ENCODE measurements at regions not wholly inside any gene's neighbourhood (a gene's known extent, or its start where the extent isn't known, plus 50 kb on each side); places are given as distances from the start of the nearest gene placed in this dataset.

DNA sequence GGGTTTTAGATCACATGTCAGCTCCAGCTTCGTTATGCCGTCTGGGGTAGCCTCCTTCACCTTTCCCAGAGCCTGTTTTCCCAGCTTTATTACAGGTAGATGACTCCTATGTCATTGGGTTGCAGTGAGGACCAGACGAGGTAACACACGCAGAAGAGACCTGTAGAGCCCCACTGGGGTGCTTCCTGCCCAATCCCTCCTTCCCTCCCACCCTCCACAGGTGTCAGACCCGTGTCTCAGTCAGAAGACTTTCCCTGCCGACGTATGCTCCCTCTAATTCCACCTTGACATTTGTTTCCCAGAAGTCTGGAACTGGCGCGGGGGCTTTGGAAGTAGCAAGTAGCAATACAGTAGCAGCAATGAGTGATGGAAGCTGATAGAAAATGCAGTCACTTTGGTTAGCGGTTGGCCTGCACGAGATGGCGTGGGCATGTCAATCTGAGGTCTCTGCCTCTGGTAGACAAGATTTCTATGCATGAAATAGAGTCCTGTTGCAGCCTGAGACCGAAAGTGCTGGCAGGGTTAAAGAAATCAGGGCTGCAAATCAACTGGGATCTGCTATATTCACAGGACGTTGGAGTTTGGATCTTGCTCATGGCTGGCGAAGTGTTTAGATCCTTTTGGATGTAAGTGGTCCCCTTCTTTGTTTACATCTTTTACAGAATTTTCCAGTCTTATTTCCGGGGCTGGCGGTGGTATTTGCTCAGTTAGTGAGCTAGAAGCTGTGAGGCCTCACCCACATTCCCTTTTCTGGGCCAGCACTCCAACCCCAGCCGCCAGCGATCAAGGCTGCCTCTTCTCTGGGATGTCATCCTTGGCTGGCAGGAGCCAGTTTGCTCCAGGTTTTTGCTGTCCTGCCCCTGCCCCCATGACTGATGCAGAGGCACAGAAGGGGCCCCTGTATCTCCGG, 78.3 kb upstream of the KMT2C start:
- Mint-ChIP-seq H3K27ac (peak overlapping the region in 2 of 7 donors; percentile 23 to 50), H3K4me1 (peaks cover 3 to 15% (median 7%) of the 10 kb centered on the region in 4 donors), H3K36me3 (no peaks in the 10 kb centered on the region), H3K9me3 (peaks cover 0 to 3% (median 0%) of the 10 kb centered on the region in 8 donors), H3K27me3 (no peaks in the 10 kb centered on the region), H3K4me3 (peak overlapping the region in 3 of 8 donors; percentile 20 to 59 (median 33))
- Histone ChIP-seq H3K27ac (ENCODE audit: low read depth, low read length) (no peak overlapping the region), H3K27me3 (ENCODE audit: insufficient read depth, low read length) (no peaks in the 10 kb centered on the region), H3K4me3 (ENCODE audit: low read length in 2 of 2) (no peak overlapping the region), H3K9me3 (ENCODE audit: control insufficient read depth in 1 of 2, low read length in 2 of 2) (no peaks in the 10 kb centered on the region), H3K4me1 (ENCODE audit: insufficient read depth, low read length) (peaks cover 9% of the 10 kb centered on the region), H3K36me3 (ENCODE audit: insufficient read depth, low read length) (no peaks in the 10 kb centered on the region)
- intact Hi-C loops (cut with micrococcal nuclease): no loop called here
- CTCF ChIA-PET (ENCODE audit: partially characterized antibody): no interaction called here
- no peak for DNase-seq
- POLR2A ChIA-PET (ENCODE audit: partially characterized antibody): interaction anchor here (0.6 kb wide), 1 partner anchor 51 kb away, joined by 3 read pairs; no protein-coding TSS in a partner anchor

DNA sequence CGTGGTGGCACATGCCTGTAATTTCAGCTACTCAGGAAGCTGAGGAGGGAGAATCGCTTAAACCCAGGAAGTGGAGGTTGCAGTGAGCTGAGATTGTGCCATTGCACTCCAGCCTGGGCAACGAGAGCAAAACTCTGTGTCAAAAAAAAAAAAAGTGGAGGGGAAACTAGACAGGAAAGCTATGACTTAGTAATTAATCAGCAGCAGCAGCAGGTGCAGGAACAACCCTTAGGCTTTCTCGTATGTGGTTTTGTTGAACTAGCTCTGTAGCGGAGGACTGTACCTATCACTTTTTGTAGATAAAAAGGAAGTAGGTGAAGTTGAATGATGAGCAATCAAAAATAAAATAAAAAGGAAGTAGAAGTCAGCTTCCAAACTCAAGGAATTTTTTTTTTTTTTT, 76.9 kb upstream of the KMT2C start:
- peak overlapping the region in 5 of 7 donors; percentile 25 to 85 (median 60) for H3K27ac Mint-ChIP-seq

DNA sequence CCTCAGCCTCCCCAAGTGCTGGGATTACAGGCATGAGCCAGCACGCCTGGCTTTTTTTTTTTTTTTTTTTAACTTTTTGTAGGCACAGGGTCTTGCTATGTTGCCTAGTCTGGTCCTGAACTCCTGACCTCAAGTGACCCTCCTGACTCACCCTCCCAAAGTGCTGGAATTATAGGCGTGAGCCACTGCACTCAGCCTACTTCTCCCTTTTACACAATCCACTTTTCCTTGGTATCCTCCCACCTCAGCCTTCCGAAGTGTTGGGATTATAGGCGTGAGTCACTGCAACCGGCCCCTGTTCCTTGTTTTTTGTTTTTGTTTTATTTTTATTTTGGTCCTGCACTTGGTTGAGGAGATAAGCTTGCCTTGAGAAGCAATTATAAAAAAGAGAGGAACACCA, 75.9 kb upstream of the KMT2C start:
- H3K27me3 Mint-ChIP-seq: no peaks in the 10 kb centered on the region
- no peak overlapping the region for H3K27ac ChIP-seq (ENCODE audit: low read depth, low read length)
- H3K36me3 ChIP-seq (ENCODE audit: insufficient read depth, low read length): no peaks in the 10 kb centered on the region
- no peaks in the 10 kb centered on the region for H3K36me3 Mint-ChIP-seq
- intact Hi-C loops (cut with micrococcal nuclease): no loop called here
- ChIA-PET CTCF (ENCODE audit: partially characterized antibody) (interaction anchor here (1.2 kb wide), 1 partner anchor 174 kb away, joined by 4 read pairs; no protein-coding TSS in a partner anchor), POLR2A (ENCODE audit: partially characterized antibody) (interaction anchor here (1.0 to 1.4 kb wide), 2 partner anchors 47 to 48 kb away, joined by 4 to 5 read pairs; no protein-coding TSS in a partner anchor)
- H3K27ac Mint-ChIP-seq: peak overlapping the region in 3 of 7 donors; percentile 30 to 85 (median 77)
- H3K4me1 ChIP-seq (ENCODE audit: insufficient read depth, low read length): peaks cover 9% of the 10 kb centered on the region
- no peaks in the 10 kb centered on the region for H3K9me3 ChIP-seq (ENCODE audit: control insufficient read depth in 1 of 2, low read length in 2 of 2)
- no peak overlapping the region for H3K4me3 ChIP-seq (ENCODE audit: low read length in 2 of 2)
- H3K4me1 Mint-ChIP-seq: peaks cover 5 to 15% (median 7%) of the 10 kb centered on the region in 4 donors
- no peaks in the 10 kb centered on the region for H3K27me3 ChIP-seq (ENCODE audit: insufficient read depth, low read length)
- no peak for DNase-seq
- H3K4me3 Mint-ChIP-seq: peak overlapping the region in 6 of 8 donors; percentile 35 to 84 (median 46)
- H3K9me3 Mint-ChIP-seq: peaks cover 0 to 2% (median 0%) of the 10 kb centered on the region in 8 donors

More for the DNA sequence above, 76.9 kb upstream of the KMT2C start:
- no peaks in the 10 kb centered on the region for H3K27me3 Mint-ChIP-seq
- DNase-seq: peak in 4 of 5 donors; percentile 26 to 55 (median 34)
- peaks cover 5 to 15% (median 7%) of the 10 kb centered on the region in 4 donors for H3K4me1 Mint-ChIP-seq
- no peaks in the 10 kb centered on the region for H3K9me3 ChIP-seq (ENCODE audit: control insufficient read depth in 1 of 2, low read length in 2 of 2)
- no peaks in the 10 kb centered on the region for H3K36me3 Mint-ChIP-seq
- H3K27me3 ChIP-seq (ENCODE audit: insufficient read depth, low read length): no peaks in the 10 kb centered on the region
- peak overlapping the region; percentile 40 to 87 (median 78) for H3K4me3 Mint-ChIP-seq
- ChIA-PET CTCF (ENCODE audit: partially characterized antibody) (interaction anchor here (0.7 to 1.2 kb wide), 3 partner anchors 175 to 199 kb away, joined by 3 to 4 read pairs (median 4); no protein-coding TSS in a partner anchor), POLR2A (ENCODE audit: partially characterized antibody) (interaction anchor here (1.4 kb wide), 1 partner anchor 49 kb away, joined by 5 read pairs; no protein-coding TSS in a partner anchor)
- no peak overlapping the region for H3K4me3 ChIP-seq (ENCODE audit: low read length in 2 of 2)
- H3K4me1 ChIP-seq (ENCODE audit: insufficient read depth, low read length): peaks cover 9% of the 10 kb centered on the region
- peaks cover 0 to 2% (median 0%) of the 10 kb centered on the region in 8 donors for H3K9me3 Mint-ChIP-seq
- no peak overlapping the region for H3K27ac ChIP-seq (ENCODE audit: low read depth, low read length)
- intact Hi-C loops (cut with micrococcal nuclease): no loop called here
- no peaks in the 10 kb centered on the region for H3K36me3 ChIP-seq (ENCODE audit: insufficient read depth, low read length)

DNA sequence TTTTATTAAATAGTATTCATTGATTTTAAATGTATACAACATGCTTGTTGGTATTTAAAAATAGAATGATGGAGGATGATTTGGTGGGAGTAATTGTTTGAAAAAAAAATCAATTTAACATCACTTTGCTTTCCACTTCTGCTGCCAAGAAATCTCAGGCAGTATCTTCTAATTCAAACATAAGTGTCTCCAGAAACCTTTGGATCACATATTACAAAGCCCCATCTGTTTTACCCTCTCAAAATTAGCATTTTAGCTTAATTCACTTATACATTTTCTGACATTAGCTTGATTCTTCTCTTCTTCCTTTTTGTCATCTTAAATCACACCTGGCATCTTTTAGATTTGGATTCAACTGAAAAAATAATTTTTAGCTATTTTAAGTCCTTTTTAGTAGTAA, 72.9 kb upstream of the KMT2C start:
- H3K36me3 Mint-ChIP-seq: no peaks in the 10 kb centered on the region
- peaks cover 5 to 15% (median 7%) of the 10 kb centered on the region in 4 donors for H3K4me1 Mint-ChIP-seq
- intact Hi-C loops (cut with micrococcal nuclease): no loop called here
- H3K27ac Mint-ChIP-seq: peak overlapping the region in 1 of 7 donors; percentile 28
- Histone ChIP-seq H3K27me3 (ENCODE audit: insufficient read depth, low read length) (no peaks in the 10 kb centered on the region), H3K4me1 (ENCODE audit: insufficient read depth, low read length) (peaks cover 9% of the 10 kb centered on the region), H3K4me3 (ENCODE audit: low read length in 2 of 2) (no peak overlapping the region), H3K36me3 (ENCODE audit: insufficient read depth, low read length) (no peaks in the 10 kb centered on the region), H3K9me3 (ENCODE audit: control insufficient read depth in 1 of 2, low read length in 2 of 2) (no peaks in the 10 kb centered on the region), H3K27ac (ENCODE audit: low read depth, low read length) (no peak overlapping the region)
- H3K27me3 Mint-ChIP-seq: no peaks in the 10 kb centered on the region
- H3K4me3 Mint-ChIP-seq: no peak overlapping the region
- CTCF ChIA-PET (ENCODE audit: partially characterized antibody): interaction anchor here (0.9 kb wide), 1 partner anchor 17 kb away, joined by 3 read pairs; no protein-coding TSS in a partner anchor
- POLR2A ChIA-PET (ENCODE audit: partially characterized antibody): no interaction called here
- DNase-seq: no peak
- no peaks in the 10 kb centered on the region for H3K9me3 Mint-ChIP-seq

DNA sequence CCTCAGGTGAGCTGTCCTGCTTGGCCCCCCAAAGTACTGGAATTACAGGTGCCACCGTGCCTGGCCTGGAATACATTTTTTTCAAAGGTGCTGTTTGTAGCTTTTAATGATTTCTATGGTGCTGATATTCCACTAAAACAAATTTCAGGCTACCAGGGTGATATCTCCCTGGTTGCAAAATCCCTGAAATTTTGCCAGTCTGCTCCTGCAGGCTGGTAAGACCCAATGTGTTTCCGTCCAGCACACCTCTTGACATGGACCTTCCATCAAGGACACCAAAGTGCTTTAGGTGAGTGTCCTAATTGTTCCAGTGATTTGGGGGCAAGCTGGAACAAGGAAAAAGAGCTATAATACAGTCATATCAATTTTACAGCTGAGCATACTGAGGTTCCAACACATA, 69.8 kb upstream of the KMT2C start:
- DNase-seq: no peak
- Histone ChIP-seq H3K27ac (ENCODE audit: low read depth, low read length) (no peak overlapping the region), H3K9me3 (ENCODE audit: control insufficient read depth in 1 of 2, low read length in 2 of 2) (no peaks in the 10 kb centered on the region), H3K36me3 (ENCODE audit: insufficient read depth, low read length) (no peaks in the 10 kb centered on the region), H3K4me3 (ENCODE audit: low read length in 2 of 2) (no peak overlapping the region), H3K27me3 (ENCODE audit: insufficient read depth, low read length) (no peaks in the 10 kb centered on the region), H3K4me1 (ENCODE audit: insufficient read depth, low read length) (no peaks in the 10 kb centered on the region)
- Mint-ChIP-seq H3K27ac (no peak overlapping the region), H3K36me3 (no peaks in the 10 kb centered on the region), H3K9me3 (no peaks in the 10 kb centered on the region), H3K4me3 (no peak overlapping the region), H3K27me3 (no peaks in the 10 kb centered on the region), H3K4me1 (peaks cover 0 to 2% (median 0%) of the 10 kb centered on the region in 4 donors)
- intact Hi-C loops (cut with micrococcal nuclease): no loop called here
- POLR2A ChIA-PET (ENCODE audit: partially characterized antibody): no interaction called here
- CTCF ChIA-PET (ENCODE audit: partially characterized antibody): interaction anchor here (1.5 kb wide), 1 partner anchor 10 kb away, joined by 3 read pairs; no protein-coding TSS in a partner anchor

DNA sequence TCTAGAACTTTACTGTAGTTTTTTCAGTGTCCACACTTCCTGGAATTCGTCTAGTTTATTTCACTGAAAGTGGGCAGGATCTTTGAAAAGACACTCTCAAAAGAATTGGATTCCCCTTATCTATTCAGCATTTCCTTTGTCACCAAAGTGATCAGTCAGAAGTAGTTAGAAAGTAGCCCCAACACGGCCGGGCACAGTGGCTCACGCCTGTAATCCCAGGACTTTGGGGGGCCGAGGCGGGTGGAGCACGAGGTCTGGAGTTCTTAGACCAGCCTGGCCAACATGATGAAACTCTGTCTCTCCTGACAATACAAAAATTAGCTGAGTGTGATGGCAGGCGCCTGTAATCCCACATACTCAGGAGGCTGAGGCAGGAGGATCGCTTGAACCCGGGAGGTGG, 69.0 kb upstream of the KMT2C start:
- peaks cover 0 to 2% (median 0%) of the 10 kb centered on the region in 4 donors for H3K4me1 Mint-ChIP-seq
- intact Hi-C loops (cut with micrococcal nuclease): no loop called here
- Histone ChIP-seq H3K27ac (ENCODE audit: low read depth, low read length) (no peak overlapping the region), H3K27me3 (ENCODE audit: insufficient read depth, low read length) (no peaks in the 10 kb centered on the region), H3K4me1 (ENCODE audit: insufficient read depth, low read length) (no peaks in the 10 kb centered on the region), H3K4me3 (ENCODE audit: low read length in 2 of 2) (no peak overlapping the region), H3K36me3 (ENCODE audit: insufficient read depth, low read length) (no peaks in the 10 kb centered on the region), H3K9me3 (ENCODE audit: control insufficient read depth in 1 of 2, low read length in 2 of 2) (no peaks in the 10 kb centered on the region)
- H3K9me3 Mint-ChIP-seq: no peaks in the 10 kb centered on the region
- ChIA-PET CTCF (ENCODE audit: partially characterized antibody) (interaction anchor here (1.5 kb wide), 1 partner anchor 9 kb away, joined by 3 read pairs; no protein-coding TSS in a partner anchor), POLR2A (ENCODE audit: partially characterized antibody) (no interaction called here)
- H3K4me3 Mint-ChIP-seq: no peak overlapping the region
- H3K27me3 Mint-ChIP-seq: no peaks in the 10 kb centered on the region
- no peak overlapping the region for H3K27ac Mint-ChIP-seq
- H3K36me3 Mint-ChIP-seq: no peaks in the 10 kb centered on the region
- DNase-seq: no peak

DNA sequence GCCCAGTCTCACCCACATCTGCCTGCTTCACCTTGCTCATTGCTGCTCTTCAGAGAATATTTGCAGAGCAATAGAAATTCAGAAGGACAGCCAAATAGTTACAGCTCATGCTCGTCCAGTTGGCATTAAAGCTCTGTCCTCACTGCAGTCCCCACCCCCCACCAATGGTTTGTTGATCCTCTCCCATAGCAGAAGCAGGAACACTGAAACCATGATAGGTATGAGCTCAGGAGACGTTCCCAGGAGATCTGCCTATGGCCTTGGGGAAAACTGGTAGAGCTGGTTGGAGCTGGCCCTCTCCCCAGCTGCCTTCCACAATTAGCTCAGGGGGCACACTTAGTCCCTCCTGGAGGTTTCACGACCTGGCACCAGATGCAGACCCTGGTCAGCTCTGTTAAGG, 68.6 kb upstream of the KMT2C start:
- Histone ChIP-seq H3K9me3 (ENCODE audit: control insufficient read depth in 1 of 2, low read length in 2 of 2) (no peaks in the 10 kb centered on the region), H3K36me3 (ENCODE audit: insufficient read depth, low read length) (no peaks in the 10 kb centered on the region), H3K27me3 (ENCODE audit: insufficient read depth, low read length) (no peaks in the 10 kb centered on the region), H3K27ac (ENCODE audit: low read depth, low read length) (no peak overlapping the region), H3K4me3 (ENCODE audit: low read length in 2 of 2) (no peak overlapping the region), H3K4me1 (ENCODE audit: insufficient read depth, low read length) (no peaks in the 10 kb centered on the region)
- POLR2A ChIA-PET (ENCODE audit: partially characterized antibody): no interaction called here
- no peak for DNase-seq
- no peaks in the 10 kb centered on the region for H3K36me3 Mint-ChIP-seq
- intact Hi-C loops (cut with micrococcal nuclease): no loop called here
- H3K9me3 Mint-ChIP-seq: no peaks in the 10 kb centered on the region
- peaks cover 0 to 2% (median 0%) of the 10 kb centered on the region in 4 donors for H3K4me1 Mint-ChIP-seq
- no peak overlapping the region for H3K27ac Mint-ChIP-seq
- CTCF ChIA-PET (ENCODE audit: partially characterized antibody): interaction anchor here (1.5 kb wide), 1 partner anchor 9 kb away, joined by 3 read pairs; no protein-coding TSS in a partner anchor
- no peak overlapping the region for H3K4me3 Mint-ChIP-seq
- no peaks in the 10 kb centered on the region for H3K27me3 Mint-ChIP-seq
